Stimulated activated CD8-positive, alpha-beta memory T cell treated with anti-CD3 and anti-CD28 coated beads, Interleukin-4, amount 100 ng/mL, for 48 hours (primary cell): ENCODE measurements at regions not wholly inside any gene's neighbourhood (a gene's known extent, or its start where the extent isn't known, plus 50 kb on each side); places are given as distances from the start of the nearest gene placed in this dataset.
"Not testable (repeated sequence)": the region's sequence is repeated elsewhere in the genome, so short reads cannot be mapped to it uniquely, and the experiment has no call there.

Experiments used
- DNase-seq: peaks from one replicate; pipeline ENCODE4 v3.0.0-alpha.2; 2020

- not testable (repeated sequence) for DNase-seq
These were observed 95.1 kb upstream of the FRMD4B start for GRCh38 chr3:69480986-69481385.

GRCh38 chr3:69474186-69474585 is 88.3 kb upstream of the FRMD4B start:
- no peak for DNase-seq

- no peak for DNase-seq
These were observed 86.2 kb upstream of the FRMD4B start for GRCh38 chr3:69472093-69472492.

GRCh38 chr3:69463531-69463930 is 77.6 kb upstream of the FRMD4B start:
- DNase-seq: no peak

GRCh38 chr3:69462826-69463100 is 76.9 kb upstream of the FRMD4B start:
- no peak for DNase-seq

- no peak for DNase-seq
These were observed 76.3 kb upstream of the FRMD4B start for GRCh38 chr3:69462022-69462825.

- no peak for DNase-seq
These were observed 74.1 kb upstream of the FRMD4B start for GRCh38 chr3:69460034-69460433.

GRCh38 chr3:69458803-69459365 is 73.0 kb upstream of the FRMD4B start:
- DNase-seq: no peak

- no peak for DNase-seq
These were observed 70.7 kb upstream of the FRMD4B start for GRCh38 chr3:69456631-69457030.

- no peak for DNase-seq
These were observed 68.4 kb upstream of the FRMD4B start for GRCh38 chr3:69454204-69454787.

- no peak for DNase-seq
These were observed 66.4 kb upstream of the FRMD4B start for GRCh38 chr3:69452295-69452694.

- no peak for DNase-seq
These were observed 65.7 kb upstream of the FRMD4B start for GRCh38 chr3:69451594-69451993.

GRCh38 chr3:69448877-69449276 is 63.0 kb upstream of the FRMD4B start:
- no peak for DNase-seq

- DNase-seq: no peak
These were observed 60.6 kb upstream of the FRMD4B start for GRCh38 chr3:69446402-69447072.

GRCh38 chr3:69445498-69445897 is 59.6 kb upstream of the FRMD4B start:
- DNase-seq: no peak

- DNase-seq: no peak
These were observed 59.1 kb upstream of the FRMD4B start for GRCh38 chr3:69445024-69445423.

- DNase-seq: no peak
These were observed 57.6 kb upstream of the FRMD4B start for GRCh38 chr3:69443457-69443920.

GRCh38 chr3:69442771-69443311 is 57.0 kb upstream of the FRMD4B start:
- peak; percentile 32 for DNase-seq

- DNase-seq: no peak
These were observed 55.8 kb upstream of the FRMD4B start for GRCh38 chr3:69441732-69442131.

- DNase-seq: no peak
These were observed 55.2 kb upstream of the FRMD4B start for GRCh38 chr3:69441040-69441439.

- DNase-seq: no peak
These were observed 53.9 kb upstream of the FRMD4B start for GRCh38 chr3:69439643-69440270.

GRCh38 chr3:69438476-69438875 is 52.6 kb upstream of the FRMD4B start:
- no peak for DNase-seq
